K562 (cell line): ENCODE measurements at regions not wholly inside any gene's neighbourhood (a gene's known extent, or its start where the extent isn't known, plus 50 kb on each side); places are given as distances from the start of the nearest gene placed in this dataset.
A peak's percentile ranks its signal among the peaks of the same experiment; 100 is the strongest.

Source experiments
- ATAC-seq: fragments of 200-7000 bp; cut with Tn5 transposase; 3 replicates; pipeline ENCODE4 v1.9.1; 2020; ENCODE audit warnings: moderate library complexity
- BruUV-seq: library from RNA; stranded (reverse); fragments of 400-500 nt; replicated peaks from 2 replicates; lab custom pipeline; 2021; lab: Mats Ljungman, UMichigan
- CTCF ChIA-PET: fragments of 300-600 bp; formaldehyde crosslinking; extraction: SDS; loops from one replicate; lab custom pipeline; 2021; ENCODE audit warnings: low intra/inter-chr PET ratio; lab: Yijun Ruan, JAX
- POLR2A ChIA-PET: fragments of 300-600, 350-650 bp; sonication (Branson Sonifier 250); formaldehyde crosslinking; extraction: SDS; loops from one replicate; lab custom pipeline; 2021; ENCODE audit warnings: antibody characterized with exemption, inconsistent platforms; lab: Yijun Ruan, JAX
- DNase-seq, 4 experiments: peaks; one replicate each; pipeline versions ENCODE4 v3.0.0 to v3.0.0-alpha.2; 2011 to 2018; ENCODE audit warnings: low spot score in 3 of 4, mixed read lengths in 3 of 4; ENCODE audit errors: extremely low read depth in 1 of 4
- FAIRE-seq: peaks from 2 replicates; lab custom pipeline; 2011; peaks lifted over from hg19 to GRCh38; lab: Jason Lieb, UNC
- H2AFZ ChIP-seq: 2 replicates; pipeline ENCODE4 v1.6.0; 2011; ENCODE audit warnings: low read depth, low read length, control low read depth, inconsistent platforms
- H3K27ac ChIP-seq: fragments of 200-600 bp; 3 replicates; pipeline ENCODE4 v1.8.0; 2011; ENCODE audit warnings: low read depth, mild to moderate bottlenecking, control low read depth, inconsistent platforms, low read length, moderate library complexity, mixed read lengths; ENCODE audit errors: extremely low read depth
- H3K27me3 ChIP-seq, 2 experiments: fragments of 300-600 bp in 1 of 2; 2 replicates in 1 of 2; 3 replicates in 1 of 2; pipeline versions ENCODE4 v1.6.0 to v1.8.0; 2011; ENCODE audit warnings: inconsistent platforms in 2 of 2, low read length in 2 of 2, mild to moderate bottlenecking in 1 of 2, mixed read lengths in 1 of 2, moderate library complexity in 1 of 2; ENCODE audit not compliant: control insufficient read depth in 2 of 2, insufficient read depth in 2 of 2
- H3K36me3 ChIP-seq: fragments of 300-600 bp; 3 replicates; pipeline ENCODE4 v1.8.0; 2011; ENCODE audit warnings: mild to moderate bottlenecking, low read length, inconsistent platforms; ENCODE audit not compliant: control insufficient read depth, insufficient read depth
- H3K4me1 ChIP-seq, 2 experiments: fragments of 200-600 bp in 1 of 2; replicated peaks in 1 of 2; 2 replicates in 1 of 2; 3 replicates in 1 of 2; pipeline versions ENCODE4 v1.5.1 to v1.8.0; 2011; ENCODE audit warnings: inconsistent platforms in 2 of 2, low read length in 2 of 2, mild to moderate bottlenecking in 1 of 2, mixed read lengths in 1 of 2, moderate library complexity in 1 of 2; ENCODE audit not compliant: control insufficient read depth in 2 of 2, insufficient read depth in 2 of 2
- H3K4me2 ChIP-seq: 2 replicates; pipeline ENCODE4 v1.6.1; 2011; ENCODE audit warnings: low read length, control low read depth, inconsistent platforms, mixed read lengths; ENCODE audit not compliant: insufficient read depth
- H3K4me3 ChIP-seq: fragments of 200-600 bp; sonication (generic), shearing (Covaris generic); 2 replicates; pipeline ENCODE4 v1.5.1; 2016; ENCODE audit warnings: control low read depth, inconsistent platforms
- H3K79me2 ChIP-seq: fragments of 200-600 bp; 3 replicates; pipeline ENCODE4 v1.8.0; 2011; ENCODE audit warnings: low read length, inconsistent platforms; ENCODE audit not compliant: control insufficient read depth, insufficient read depth
- H3K9ac ChIP-seq, 2 experiments: 2 replicates each; pipeline versions ENCODE4 v1.6.0 to v1.6.1; 2011; ENCODE audit warnings: low read depth in 2 of 2, low read length in 2 of 2, control low read depth in 1 of 2, inconsistent platforms in 1 of 2, mild to moderate bottlenecking in 1 of 2, mixed read lengths in 1 of 2; ENCODE audit not compliant: insufficient read depth in 1 of 2
- H3K9me1 ChIP-seq: one replicate; pipeline ENCODE4 v1.6.0; 2011; ENCODE audit warnings: inconsistent platforms, mild to moderate bottlenecking, low read length, moderate library complexity; ENCODE audit not compliant: control insufficient read depth, insufficient read depth
- H3K9me3 ChIP-seq: replicated peaks from 2 replicates; pipeline ENCODE4 v1.5.1; 2011; ENCODE audit warnings: low read depth, low read length, inconsistent platforms; ENCODE audit not compliant: control insufficient read depth, insufficient read depth
- H4K20me1 ChIP-seq: replicated peaks from 2 replicates; pipeline ENCODE4 v1.6.1; 2011; ENCODE audit warnings: low read length, inconsistent platforms, mixed read lengths; ENCODE audit not compliant: control insufficient read depth, insufficient read depth
- CEBPG ChIP-seq, 3 experiments: fragments of 200-800 bp in 1 of 3; sonication (Bioruptor generic) in 1 of 3; sonication (generic) in 1 of 3; formaldehyde crosslinking in 1 of 3; IDR thresholded peaks in 2 of 3; conservative IDR thresholded peaks in 1 of 3; 2 replicates each; pipeline versions ENCODE4 v1.6.1 to v1.8.0; 2016 to 2022; ENCODE audit warnings: missing compliant biosample characterization in 2 of 3, missing genetic modification characterization in 2 of 3, mild to moderate bottlenecking in 1 of 3, missing genetic modification reagents in 1 of 3
- FOSL1 ChIP-seq: fragments of 200-800 bp; sonication (Bioruptor generic); conservative IDR thresholded peaks from 2 replicates; pipeline ENCODE4 v1.6.1; 2016; ENCODE audit warnings: missing genetic modification characterization, missing compliant biosample characterization
- HDAC2 ChIP-seq: fragments of 450-650 bp; IDR thresholded peaks from 2 replicates; pipeline ENCODE4 v1.6.1; 2016; ENCODE audit warnings: mild to moderate bottlenecking
- JUND ChIP-seq, 2 experiments: IDR thresholded peaks; 2 replicates in 1 of 2; 3 replicates in 1 of 2; pipeline ENCODE4 v1.6.1; 2011; ENCODE audit warnings: borderline replicate concordance in 2 of 2, low read depth in 2 of 2, low read length in 2 of 2, improper control_type of control experiment in 1 of 2, missing biosample characterization in 1 of 2, missing genetic modification characterization in 1 of 2, missing genetic modification reagents in 1 of 2
- KDM1A ChIP-seq, 2 experiments: fragments of 450-650 bp; IDR thresholded peaks; 2 replicates each; pipeline ENCODE4 v1.6.1; 2016; ENCODE audit warnings: mild to moderate bottlenecking in 2 of 2
- MAFG ChIP-seq: fragments of 450-650 bp; conservative IDR thresholded peaks from 2 replicates; pipeline ENCODE4 v1.6.1; 2016; ENCODE audit warnings: missing genetic modification characterization, missing compliant biosample characterization
- PRMT5 ChIP-seq: sonication (generic); formaldehyde crosslinking; IDR thresholded peaks from 2 replicates; pipeline ENCODE4 v1.5.0; 2020; ENCODE audit warnings: missing genetic modification reagents
- RCOR1 ChIP-seq, 2 experiments: IDR thresholded peaks; 2 replicates each; pipeline ENCODE4 v1.6.1; 2012; ENCODE audit warnings: low read depth in 2 of 2, low read length in 2 of 2, borderline replicate concordance in 1 of 2, improper control_type of control experiment in 1 of 2
- WGBS: fragments of 100-300 bp; shearing (Covaris generic); methylation state at CpG from one replicate; pipeline ENCODE4 v1.1.6; 2016; ENCODE audit warnings: low coverage, mixed read lengths; ENCODE audit not compliant: insufficient coverage; ENCODE audit errors: missing lambda C conversion rate; 5-methylcytosine and 5-hydroxymethylcytosine counted together
- in situ Hi-C: fragments of 300-500 bp; cut with MboI; formaldehyde crosslinking; loops from 4 replicates; pipeline ENCODE4 v1.15.0; 2018; ENCODE audit warnings: inconsistent platforms, mixed read lengths
- intact Hi-C: fragments of 100-400 bp; cut with micrococcal nuclease; formaldehyde crosslinking; loops from 2 replicates; pipeline ENCODE4 v1.14.2; 2022
- TF ChIP-seq, protein P1 (sequence below): sonication (generic); IDR thresholded peaks from 2 replicates; pipeline ENCODE4 v1.6.1; 2016

DNA sequence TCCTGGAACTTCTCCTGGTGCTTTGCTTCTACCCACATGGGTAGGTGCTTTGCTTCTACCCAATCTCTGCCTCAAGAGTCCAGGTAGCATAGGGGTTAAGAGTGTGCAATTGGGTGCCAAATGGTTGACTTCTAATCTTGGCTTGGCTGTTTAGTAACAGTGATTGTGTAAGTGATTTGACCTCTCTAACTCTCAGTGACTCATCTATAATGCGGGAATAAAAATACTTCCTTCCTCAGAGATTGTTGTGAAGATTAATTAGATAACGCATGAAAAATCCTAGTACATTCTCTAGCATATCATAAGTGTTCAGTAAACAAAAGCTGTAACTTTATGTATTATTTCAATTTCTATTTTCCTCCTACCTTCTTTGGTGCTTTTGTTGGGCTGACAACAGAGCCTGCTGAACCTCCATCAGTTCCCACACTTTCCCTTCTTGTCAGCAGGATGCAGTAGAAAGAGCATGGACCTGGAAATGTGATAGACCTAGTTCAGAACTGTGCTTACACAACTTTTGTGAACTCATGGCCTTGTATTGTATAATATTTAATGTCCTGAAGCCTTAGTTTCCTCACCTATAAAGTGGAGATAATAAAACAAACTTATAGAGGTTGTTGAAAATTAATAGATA is 72.9 kb upstream of the SMIM36 start:
- Histone ChIP-seq H3K27ac (no peak overlapping the region), H3K9ac (no peak overlapping the region), H3K4me1 (no peaks in the 10 kb centered on the region; a peak in 1 of 5 replicates), H2AFZ (no peak overlapping the region), H3K4me3 (no peak overlapping the region), H3K9me3 (no peaks in the 10 kb centered on the region), H4K20me1 (no peaks in the 10 kb centered on the region), H3K36me3 (no peaks in the 10 kb centered on the region), H3K4me2 (no peak overlapping the region), H3K27me3 (no peaks in the 10 kb centered on the region), H3K79me2 (no peaks in the 10 kb centered on the region), H3K9me1 (no peaks in the 10 kb centered on the region)
- WGBS, result 5% methylated on average over 2 of the region's 2 CpGs
- intact Hi-C loops (no loop called here), in situ Hi-C loops (no loop called here)
- POLR2A ChIA-PET, result interaction anchor here (1.3 kb wide), 1 partner anchor 8 kb away, joined by 3 read pairs; no protein-coding TSS in a partner anchor
- TF ChIP-seq, protein P1, sequence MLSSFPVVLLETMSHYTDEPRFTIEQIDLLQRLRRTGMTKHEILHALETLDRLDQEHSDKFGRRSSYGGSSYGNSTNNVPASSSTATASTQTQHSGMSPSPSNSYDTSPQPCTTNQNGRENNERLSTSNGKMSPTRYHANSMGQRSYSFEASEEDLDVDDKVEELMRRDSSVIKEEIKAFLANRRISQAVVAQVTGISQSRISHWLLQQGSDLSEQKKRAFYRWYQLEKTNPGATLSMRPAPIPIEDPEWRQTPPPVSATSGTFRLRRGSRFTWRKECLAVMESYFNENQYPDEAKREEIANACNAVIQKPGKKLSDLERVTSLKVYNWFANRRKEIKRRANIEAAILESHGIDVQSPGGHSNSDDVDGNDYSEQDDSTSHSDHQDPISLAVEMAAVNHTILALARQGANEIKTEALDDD, result no peak
- TF ChIP-seq RCOR1 (IDR thresholded peaks at IDR 0.05; ENCODE audit: borderline replicate concordance in 1 of 2, low read depth in 2 of 2, low read length in 2 of 2), result peak in 1 of 2 experiments; percentile 82; a peak in 2 of 4 replicates
- 0 out of 2 replicates have a peak, but pooled peaks have one; percentile 6 for TF ChIP-seq JUND (IDR thresholded peaks at IDR 0.05; ENCODE audit: borderline replicate concordance, low read depth, low read length)
- no peak for TF ChIP-seq JUND (tag; IDR thresholded peaks at IDR 0.05; ENCODE audit: borderline replicate concordance, low read depth, low read length)
- 0 out of 2 replicates have a peak, but pooled peaks have one; percentile 14 for TF ChIP-seq MAFG (tag)
- peak; percentile 90 to 92 for TF ChIP-seq KDM1A (IDR thresholded peaks at IDR 0.05)
- TF ChIP-seq CEBPG (CRISPR knock-in tag; IDR thresholded peaks at IDR 0.05), result no peak
- TF ChIP-seq CEBPG (tag; conservative IDR thresholded peaks at IDR 0.05 in 1 of 2, IDR thresholded peaks at IDR 0.05 in 1 of 2), result peak; percentile 54 to 58; a peak in 2 of 4 replicates
- no peak for TF ChIP-seq PRMT5 (CRISPR knock-in tag)
- TF ChIP-seq FOSL1 (tag), result peak; percentile 50
- TF ChIP-seq HDAC2, result peak; percentile 52; the same call in 1 of the 2 replicates
- peak; percentile 60 for FAIRE-seq
- no TSS peak for BruUV-seq
- DNase-seq, result no peak
- no peak for ATAC-seq
- CTCF ChIA-PET, result no interaction called here
